ENCODE measurements at regions not wholly inside any gene's neighbourhood (a gene's known extent, or its start where the extent isn't known, plus 50 kb on each side); places are given as distances from the start of the nearest gene placed in this dataset.

DNA sequence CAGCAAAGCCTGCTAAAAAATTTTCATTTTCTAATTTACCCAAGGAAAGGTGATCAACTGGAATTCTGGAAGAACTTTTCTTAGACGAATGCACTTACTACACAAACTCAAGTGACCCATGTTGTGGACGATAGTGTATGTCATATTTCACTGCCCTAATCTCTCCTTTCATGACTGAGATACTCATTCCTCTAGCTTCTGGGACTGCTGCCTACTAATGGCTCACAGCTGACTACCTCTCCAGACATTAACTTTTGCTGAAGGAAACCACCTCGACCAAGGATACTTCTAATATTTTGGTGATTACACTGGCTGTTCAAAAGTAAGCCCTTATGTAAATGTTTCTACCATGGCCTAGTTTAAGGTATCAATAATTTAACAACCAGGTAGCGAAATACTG lies 959.9 kb upstream of the GHITM start:
- Histone ChIP-seq H4K20me1 (ENCODE audit: insufficient read depth, low read length) (no peaks in the 10 kb centered on the region), H3K4me3 (ENCODE audit: low read length) (no peak overlapping the region), H3K4me1 (ENCODE audit: low read length) (no peaks in the 10 kb centered on the region), H3K9ac (ENCODE audit: low read length) (no peak overlapping the region), H3K4me2 (ENCODE audit: low read length) (no peak overlapping the region), H3K79me2 (ENCODE audit: low read length) (no peaks in the 10 kb centered on the region), H3K9me3 (ENCODE audit: insufficient read depth, low read length) (no peaks in the 10 kb centered on the region), H3K27ac (ENCODE audit: low read length) (no peak overlapping the region), H3K36me3 (replicated peaks; ENCODE audit: low read depth, low read length) (no peaks in the 10 kb centered on the region), H3K27me3 (ENCODE audit: low read depth, low read length) (no peaks in the 10 kb centered on the region), H2AFZ (ENCODE audit: low read depth, low read length) (no peak overlapping the region)
- TF ChIP-seq EZH2phosphoT487 (IDR thresholded peaks at IDR 0.05; ENCODE audit: low read depth) (no peak), CTCF (IDR thresholded peaks at IDR 0.05; ENCODE audit: low read depth, low read length) (no peak)

GRCh38 chr10:83182076-83182475 lies 957.2 kb upstream of the GHITM start:
- no peaks in the 10 kb centered on the region for H3K9me3 ChIP-seq (ENCODE audit: insufficient read depth, low read length)
- no peaks in the 10 kb centered on the region for H3K4me1 ChIP-seq (ENCODE audit: low read length)
- no peak overlapping the region for H3K9ac ChIP-seq (ENCODE audit: low read length)

GRCh38 chr10:83184641-83185040 lies 954.7 kb upstream of the GHITM start:
- H3K27me3 ChIP-seq (ENCODE audit: low read depth, low read length), result no peaks in the 10 kb centered on the region
- H3K36me3 ChIP-seq (replicated peaks; ENCODE audit: low read depth, low read length), result no peaks in the 10 kb centered on the region

More at GRCh38 chr10:83182076-83182475, 957.2 kb upstream of the GHITM start:
- Histone ChIP-seq H3K27me3 (ENCODE audit: low read depth, low read length) (no peaks in the 10 kb centered on the region), H3K27ac (ENCODE audit: low read length) (no peak overlapping the region), H4K20me1 (ENCODE audit: insufficient read depth, low read length) (no peaks in the 10 kb centered on the region), H3K4me2 (ENCODE audit: low read length) (no peak overlapping the region), H2AFZ (ENCODE audit: low read depth, low read length) (no peak overlapping the region), H3K79me2 (ENCODE audit: low read length) (no peaks in the 10 kb centered on the region), H3K4me3 (ENCODE audit: low read length) (no peak overlapping the region), H3K36me3 (replicated peaks; ENCODE audit: low read depth, low read length) (no peaks in the 10 kb centered on the region)
- TF ChIP-seq EZH2phosphoT487 (IDR thresholded peaks at IDR 0.05; ENCODE audit: low read depth), result no peak

GRCh38 chr10:83190614-83191013 lies 948.7 kb upstream of the GHITM start:
- H3K27me3 ChIP-seq (ENCODE audit: low read depth, low read length), result no peaks in the 10 kb centered on the region
- no peaks in the 10 kb centered on the region for H3K9me3 ChIP-seq (ENCODE audit: insufficient read depth, low read length)
- H4K20me1 ChIP-seq (ENCODE audit: insufficient read depth, low read length), result no peaks in the 10 kb centered on the region
- H3K4me1 ChIP-seq (ENCODE audit: low read length), result no peaks in the 10 kb centered on the region
- no peak overlapping the region for H3K27ac ChIP-seq (ENCODE audit: low read length)
- no peak overlapping the region for H3K4me2 ChIP-seq (ENCODE audit: low read length)
- H3K9ac ChIP-seq (ENCODE audit: low read length), result no peak overlapping the region
- no peak overlapping the region for H3K4me3 ChIP-seq (ENCODE audit: low read length)
- no peaks in the 10 kb centered on the region for H3K36me3 ChIP-seq (replicated peaks; ENCODE audit: low read depth, low read length)
- no peaks in the 10 kb centered on the region for H3K79me2 ChIP-seq (ENCODE audit: low read length)
- no peak overlapping the region for H2AFZ ChIP-seq (ENCODE audit: low read depth, low read length)
- TF ChIP-seq EZH2phosphoT487 (IDR thresholded peaks at IDR 0.05; ENCODE audit: low read depth), result no peak
- no peak for TF ChIP-seq CTCF (IDR thresholded peaks at IDR 0.05; ENCODE audit: low read depth, low read length)

More at GRCh38 chr10:83184641-83185040, 954.7 kb upstream of the GHITM start:
- Histone ChIP-seq H3K4me1 (ENCODE audit: low read length) (no peaks in the 10 kb centered on the region), H3K27ac (ENCODE audit: low read length) (no peak overlapping the region), H3K9me3 (ENCODE audit: insufficient read depth, low read length) (no peaks in the 10 kb centered on the region), H3K4me2 (ENCODE audit: low read length) (no peak overlapping the region), H4K20me1 (ENCODE audit: insufficient read depth, low read length) (no peaks in the 10 kb centered on the region), H3K79me2 (ENCODE audit: low read length) (no peaks in the 10 kb centered on the region), H3K4me3 (ENCODE audit: low read length) (no peak overlapping the region), H3K9ac (ENCODE audit: low read length) (no peak overlapping the region), H2AFZ (ENCODE audit: low read depth, low read length) (no peak overlapping the region)
- TF ChIP-seq CTCF (IDR thresholded peaks at IDR 0.05; ENCODE audit: low read depth, low read length) (no peak), EZH2phosphoT487 (IDR thresholded peaks at IDR 0.05; ENCODE audit: low read depth) (no peak)

- Histone ChIP-seq H2AFZ (ENCODE audit: low read depth, low read length) (no peak overlapping the region), H3K9me3 (ENCODE audit: insufficient read depth, low read length) (no peaks in the 10 kb centered on the region), H3K4me3 (ENCODE audit: low read length) (no peak overlapping the region), H3K36me3 (replicated peaks; ENCODE audit: low read depth, low read length) (no peaks in the 10 kb centered on the region), H3K27me3 (ENCODE audit: low read depth, low read length) (no peaks in the 10 kb centered on the region), H3K27ac (ENCODE audit: low read length) (no peak overlapping the region), H3K79me2 (ENCODE audit: low read length) (no peaks in the 10 kb centered on the region), H3K9ac (ENCODE audit: low read length) (no peak overlapping the region), H3K4me2 (ENCODE audit: low read length) (no peak overlapping the region), H3K4me1 (ENCODE audit: low read length) (no peaks in the 10 kb centered on the region), H4K20me1 (ENCODE audit: insufficient read depth, low read length) (no peaks in the 10 kb centered on the region)
- TF ChIP-seq CTCF (IDR thresholded peaks at IDR 0.05; ENCODE audit: low read depth, low read length) (no peak), EZH2phosphoT487 (IDR thresholded peaks at IDR 0.05; ENCODE audit: low read depth) (no peak)
Observed at GRCh38 chr10:83193026-83193425, 946.3 kb upstream of the GHITM start.
